Hematopoietic multipotent progenitor cell treated with erythropoietin and hydrocortisone succinate and interleukin-3 and kit ligand, for 17 days (in vitro differentiated cells): ENCODE measurements at regions not wholly inside any gene's neighbourhood (a gene's known extent, or its start where the extent isn't known, plus 50 kb on each side); places are given as distances from the start of the nearest gene placed in this dataset.
"Not testable (repeated sequence)": the region's sequence is repeated elsewhere in the genome, so short reads cannot be mapped to it uniquely, and the experiment has no call there.

Experiments used
- DNase-seq: peaks from one replicate; pipeline ENCODE4 v3.0.0-alpha.2; 2015; ENCODE audit warnings: low spot score

DNA sequence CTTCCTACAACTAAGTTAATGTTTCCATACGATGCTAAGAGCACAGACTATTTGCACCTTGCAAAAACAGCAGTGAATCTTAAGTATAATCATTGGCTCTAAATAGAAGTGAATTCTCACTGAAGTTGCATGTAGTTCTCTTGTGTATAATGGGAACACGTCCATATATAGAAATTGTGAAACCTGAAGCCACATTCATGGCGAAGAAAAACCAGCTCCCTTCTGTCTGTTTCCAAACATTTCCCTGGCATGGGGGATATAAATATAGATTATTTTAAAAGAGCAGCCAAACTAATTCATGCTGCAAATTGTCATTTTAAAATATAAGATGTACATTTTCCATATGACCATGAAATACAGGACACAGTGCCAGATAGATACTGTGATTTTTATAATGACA is 71.1 kb downstream of the TRAM1L1 start:
- no peak for DNase-seq

- no peak for DNase-seq
Measured at GRCh38 chr4:117010671-117011070, 74.7 kb downstream of the TRAM1L1 start.

DNA sequence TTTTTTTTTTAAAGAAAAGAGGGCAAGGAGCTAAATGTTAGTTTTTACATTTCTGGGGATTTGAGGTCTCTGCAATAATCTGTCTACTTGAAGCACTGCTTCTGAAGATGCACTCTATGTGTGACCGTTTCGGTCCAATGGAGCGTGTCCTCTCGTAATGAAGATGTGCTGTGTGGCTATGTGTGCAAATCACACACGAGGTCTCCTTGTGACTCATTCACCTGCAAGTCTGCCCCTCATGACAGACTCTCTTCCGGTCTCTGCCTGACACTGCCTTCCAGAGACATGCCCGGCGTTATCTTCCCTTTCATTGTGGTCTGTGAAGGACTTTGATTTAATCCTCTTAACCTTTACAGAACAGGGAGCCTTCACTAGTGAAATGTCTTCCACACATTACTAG is 84.3 kb downstream of the TRAM1L1 start:
- no peak for DNase-seq

DNA sequence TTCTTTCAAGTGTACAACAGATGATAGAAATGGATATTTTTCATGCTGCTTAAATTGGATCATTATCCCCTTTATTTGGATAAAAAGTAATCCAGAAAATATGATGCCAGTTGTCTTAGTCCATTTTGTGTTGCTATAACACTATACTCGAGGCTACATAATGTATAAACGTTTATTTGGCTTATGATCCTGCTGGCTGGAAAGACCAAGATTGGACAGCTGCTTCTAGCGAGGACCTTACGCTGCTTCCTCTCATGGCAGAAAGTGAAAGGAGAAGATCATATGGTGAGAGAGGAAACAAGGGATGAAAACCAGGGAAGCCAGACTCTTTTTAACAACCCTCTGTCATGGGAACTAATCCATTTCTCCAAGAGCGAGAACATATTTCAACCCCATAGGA is 102.7 kb downstream of the TRAM1L1 start:
- no peak for DNase-seq

GRCh38 chr4:116980436-116980835 is 104.9 kb downstream of the TRAM1L1 start:
- DNase-seq, result not testable (repeated sequence)

- no peak for DNase-seq
Measured at GRCh38 chr4:116959045-116959444, 126.3 kb downstream of the TRAM1L1 start.

GRCh38 chr4:116953947-116954346 is 131.4 kb downstream of the TRAM1L1 start:
- DNase-seq, result no peak

- DNase-seq, result no peak
Measured at GRCh38 chr4:116952530-116953136, 132.7 kb downstream of the TRAM1L1 start.

- DNase-seq, result no peak
Measured at GRCh38 chr4:116949856-116950255, 135.5 kb downstream of the TRAM1L1 start.

DNA sequence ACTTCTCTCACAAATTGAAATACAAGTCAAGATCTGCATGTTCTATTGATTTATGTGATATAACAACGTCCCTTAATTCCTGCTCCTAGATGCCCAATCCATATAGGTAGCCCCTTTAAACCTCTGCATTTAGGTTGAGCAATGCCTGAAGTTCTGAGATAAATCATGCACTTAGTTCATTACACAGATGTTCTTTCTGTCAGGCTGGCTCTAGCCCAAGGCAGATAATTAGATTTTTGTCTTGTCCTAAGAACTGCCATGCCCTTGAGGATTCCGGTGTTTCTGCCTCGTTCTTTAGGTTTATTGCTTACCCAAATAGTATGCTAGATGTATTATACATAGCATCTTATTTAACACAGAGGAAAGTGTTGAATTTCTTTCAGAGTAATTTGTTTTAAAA is 143.1 kb downstream of the TRAM1L1 start:
- DNase-seq, result no peak

- DNase-seq, result no peak
Measured at GRCh38 chr4:116930329-116930728, 155.0 kb downstream of the TRAM1L1 start.

- no peak for DNase-seq
Measured at GRCh38 chr4:116926631-116927295, 158.6 kb downstream of the TRAM1L1 start.

GRCh38 chr4:116925900-116926457 is 159.4 kb downstream of the TRAM1L1 start:
- no peak for DNase-seq

DNA sequence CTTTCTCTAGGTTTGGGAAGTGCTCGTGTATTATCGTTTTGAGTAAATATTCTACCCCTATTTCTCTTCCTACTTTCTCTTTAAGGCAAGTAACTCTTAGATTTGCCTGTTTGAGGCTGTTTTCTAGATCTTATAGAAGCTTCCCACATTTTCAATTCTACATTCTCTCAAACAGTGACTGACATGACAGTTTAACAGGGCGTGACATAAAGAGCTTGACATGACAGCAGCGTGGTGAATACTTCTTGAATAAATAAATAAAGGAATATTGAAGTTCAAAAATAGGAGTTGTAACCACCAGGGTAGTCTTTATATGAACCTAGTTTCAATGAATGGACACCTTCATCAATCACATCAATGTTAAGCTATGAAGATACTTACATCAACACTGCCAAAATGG is 162.0 kb downstream of the TRAM1L1 start:
- DNase-seq, result no peak

DNA sequence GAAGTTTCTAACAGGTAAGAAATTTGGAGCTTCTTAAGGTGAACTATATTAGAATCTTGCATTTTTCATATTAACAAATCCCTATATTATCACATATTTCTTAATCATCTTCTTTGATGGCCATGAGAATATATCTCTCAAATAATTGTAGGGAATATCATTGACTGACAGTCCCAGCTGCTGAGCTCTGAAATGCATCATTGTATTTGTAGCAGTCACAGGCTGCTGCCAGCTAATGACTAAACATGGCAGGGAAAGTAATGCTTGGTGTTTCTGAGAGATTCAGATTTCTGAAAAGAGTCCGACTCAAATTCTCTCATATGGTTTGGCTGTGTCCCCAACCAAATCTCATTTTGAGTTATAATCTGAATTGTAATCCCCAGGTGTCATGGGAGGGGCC is 171.9 kb downstream of the TRAM1L1 start:
- DNase-seq, result no peak

DNA sequence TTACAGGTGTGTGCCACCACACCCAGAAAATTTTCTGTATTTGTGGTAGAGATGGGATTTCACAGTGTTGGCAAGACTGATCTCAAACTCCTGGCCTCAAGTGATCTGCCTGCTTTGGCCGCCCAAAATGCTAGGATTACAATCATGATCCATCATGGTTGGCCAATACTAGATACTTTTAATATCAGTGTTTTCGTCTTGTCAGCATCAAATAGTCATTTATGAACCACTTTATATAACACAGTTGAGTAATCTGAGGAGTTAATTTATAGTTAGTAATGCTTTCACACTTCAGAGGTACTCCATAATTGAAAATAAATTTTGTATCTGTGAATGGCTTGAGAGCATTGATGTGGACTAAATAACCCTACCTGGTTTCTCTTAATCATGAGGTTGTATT is 178.6 kb downstream of the TRAM1L1 start:
- DNase-seq, result no peak

- no peak for DNase-seq
Measured at GRCh38 chr4:116899561-116899960, 185.8 kb downstream of the TRAM1L1 start.

DNA sequence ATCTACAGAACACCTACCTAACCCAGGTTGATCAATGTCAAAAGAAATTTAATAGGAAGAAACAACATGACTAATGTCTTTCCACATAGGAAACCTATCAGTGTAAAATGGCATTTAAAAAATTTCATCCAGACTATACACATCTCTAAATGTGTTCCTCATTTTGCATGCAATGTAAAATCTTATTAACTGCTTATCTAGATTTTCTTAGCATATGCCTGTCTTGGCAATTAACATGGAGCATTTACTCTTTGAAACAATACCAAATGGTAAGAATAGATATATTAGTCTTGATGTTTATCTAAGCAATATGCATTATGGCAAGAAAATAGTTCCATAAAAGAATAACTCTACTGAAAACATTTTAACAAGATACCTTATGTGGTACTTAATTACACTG is 199.8 kb downstream of the TRAM1L1 start:
- DNase-seq, result no peak

- no peak for DNase-seq
Measured at GRCh38 chr4:116882503-116882902, 202.9 kb downstream of the TRAM1L1 start.

GRCh38 chr4:116881077-116881476 is 204.3 kb downstream of the TRAM1L1 start:
- no peak for DNase-seq

- no peak for DNase-seq
Measured at GRCh38 chr4:116880625-116881024, 204.8 kb downstream of the TRAM1L1 start.

DNA sequence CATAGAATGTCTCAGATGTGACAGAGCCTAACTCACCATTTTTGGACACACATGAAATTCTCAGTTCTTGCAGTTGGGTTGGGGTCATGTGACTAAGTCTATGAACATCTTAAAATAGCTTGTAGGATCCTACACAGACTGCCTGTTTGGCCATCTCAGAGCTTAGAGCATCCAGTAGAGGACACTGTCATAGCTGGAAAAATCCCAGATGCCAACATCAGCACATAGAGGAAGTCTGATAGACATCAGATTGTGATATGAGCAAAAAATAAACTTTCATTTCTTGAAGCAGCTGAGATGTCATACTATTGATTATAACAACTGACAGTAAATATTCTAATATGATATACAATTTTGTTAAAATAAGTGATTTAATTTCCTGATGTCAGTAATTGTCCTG is 207.1 kb downstream of the TRAM1L1 start:
- DNase-seq, result no peak

GRCh38 chr4:116877069-116877468 is 208.3 kb downstream of the TRAM1L1 start:
- no peak for DNase-seq

DNA sequence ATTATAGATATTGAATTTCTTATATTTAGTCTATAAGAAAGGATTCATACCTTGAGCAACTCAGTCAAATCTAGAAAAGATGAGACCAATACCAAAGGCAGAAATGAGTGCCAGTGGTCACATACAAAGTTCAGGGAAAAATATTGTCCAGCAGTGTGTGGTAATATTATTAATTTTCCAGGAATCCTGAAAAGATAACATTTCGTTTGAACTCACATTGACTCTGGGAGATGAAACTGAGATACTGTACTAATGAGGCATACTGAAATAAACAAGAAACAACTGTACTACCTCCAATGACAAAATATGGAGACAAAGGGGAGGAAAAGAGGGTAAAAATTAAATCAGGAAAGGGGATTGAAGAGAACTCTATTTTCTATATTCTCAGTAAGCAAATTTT is 212.4 kb downstream of the TRAM1L1 start:
- DNase-seq, result no peak
